Endothelial cell (in vitro differentiated cells): ENCODE measurements at regions not wholly inside any gene's neighbourhood (a gene's known extent, or its start where the extent isn't known, plus 50 kb on each side); places are given as distances from the start of the nearest gene placed in this dataset.

Experiments
- DNase-seq: peaks from one replicate; pipeline ENCODE4 v3.0.0; 2021; ENCODE audit warnings: low spot score
- H3K27ac Mint-ChIP-seq: one replicate; pipeline ENCODE4 v1.8.0; 2021; ENCODE audit warnings: mixed read lengths, inconsistent platforms; ENCODE audit not compliant: unreplicated experiment
- H3K27me3 Mint-ChIP-seq: one replicate; pipeline ENCODE4 v1.8.0; 2021; ENCODE audit warnings: mild to moderate bottlenecking, moderate library complexity, mixed read lengths, inconsistent platforms; ENCODE audit not compliant: unreplicated experiment
- H3K36me3 Mint-ChIP-seq: one replicate; pipeline ENCODE4 v1.8.0; 2021; ENCODE audit warnings: mild to moderate bottlenecking, low read depth, mixed read lengths, inconsistent platforms; ENCODE audit not compliant: unreplicated experiment
- H3K4me1 Mint-ChIP-seq: one replicate; pipeline ENCODE4 v1.8.0; 2021; ENCODE audit warnings: mild to moderate bottlenecking, mixed read lengths, inconsistent platforms; ENCODE audit not compliant: unreplicated experiment
- H3K4me3 Mint-ChIP-seq: one replicate; pipeline ENCODE4 v1.8.0; 2021; ENCODE audit warnings: mild to moderate bottlenecking, mixed read lengths, inconsistent platforms; ENCODE audit not compliant: unreplicated experiment
- H3K9me3 Mint-ChIP-seq: one replicate; pipeline ENCODE4 v1.8.0; 2021; ENCODE audit warnings: mixed read lengths, inconsistent platforms; ENCODE audit not compliant: unreplicated experiment
- CTCF ChIP-seq: fragments of 200-600 bp; sonication (generic); IDR thresholded peaks from one replicate; pipeline ENCODE4 v1.5.0; 2021; ENCODE audit warnings: antibody characterized with exemption; ENCODE audit not compliant: unreplicated experiment

DNA sequence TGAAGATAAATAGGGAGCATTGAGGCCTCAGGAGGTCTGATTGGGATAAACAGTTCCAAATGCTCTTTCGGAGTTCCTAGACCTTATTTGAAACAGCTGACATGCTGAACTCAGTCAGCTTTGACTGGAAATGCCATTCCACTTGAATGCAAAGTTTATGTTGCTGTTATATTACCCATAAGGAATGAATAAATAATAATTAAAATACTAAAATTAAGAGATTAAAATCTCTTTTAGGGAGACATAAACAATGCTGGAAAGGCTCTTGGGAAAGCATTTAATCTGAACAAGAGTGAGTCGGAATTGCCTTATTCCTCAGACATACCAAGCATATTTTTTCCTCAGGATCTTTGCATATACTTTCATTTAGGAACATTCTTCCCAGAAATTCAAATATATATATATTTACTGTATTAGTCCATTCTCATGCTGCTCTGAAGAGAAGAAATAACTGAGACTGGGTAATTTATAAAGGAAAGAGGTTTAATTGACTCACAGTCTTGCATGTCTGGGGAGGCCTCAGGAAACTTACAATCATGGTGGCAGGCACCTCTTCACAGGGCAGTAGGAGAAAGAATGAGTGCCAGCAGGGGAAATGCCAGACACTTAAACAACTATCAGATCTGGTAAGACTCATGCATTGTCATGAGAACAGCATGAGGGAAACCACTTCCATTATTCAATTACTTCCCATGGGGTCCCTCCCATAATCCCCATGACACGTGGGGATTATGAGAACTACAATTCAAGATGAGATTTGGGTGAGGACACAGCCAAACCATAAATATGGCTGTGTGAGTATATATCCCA lies 318.2 kb upstream of the PLXNA2 start:
- Mint-ChIP-seq H3K27me3 (peaks cover 2% of the 10 kb centered on the region), H3K4me1 (peaks cover 5% of the 10 kb centered on the region), H3K9me3 (no peaks in the 10 kb centered on the region), H3K4me3 (no peak overlapping the region), H3K36me3 (no peaks in the 10 kb centered on the region), H3K27ac (no peak overlapping the region)
- no peak for TF ChIP-seq CTCF
- no peak for DNase-seq

- TF ChIP-seq CTCF: no peak
- Mint-ChIP-seq H3K4me3 (no peak overlapping the region), H3K4me1 (peaks cover 3% of the 10 kb centered on the region), H3K36me3 (no peaks in the 10 kb centered on the region), H3K27me3 (peaks cover 2% of the 10 kb centered on the region), H3K9me3 (no peaks in the 10 kb centered on the region), H3K27ac (no peak overlapping the region)
- DNase-seq: no peak
These were observed 320.3 kb upstream of the PLXNA2 start for GRCh38 chr1:208564466-208564865.

GRCh38 chr1:208565756-208566440 lies 321.7 kb upstream of the PLXNA2 start:
- no peak for DNase-seq
- no peak overlapping the region for H3K4me3 Mint-ChIP-seq
- no peak overlapping the region for H3K27ac Mint-ChIP-seq
- TF ChIP-seq CTCF: no peak
- H3K9me3 Mint-ChIP-seq: no peaks in the 10 kb centered on the region
- no peaks in the 10 kb centered on the region for H3K36me3 Mint-ChIP-seq
- H3K4me1 Mint-ChIP-seq: peaks cover 3% of the 10 kb centered on the region
- peaks cover 2% of the 10 kb centered on the region for H3K27me3 Mint-ChIP-seq

DNA sequence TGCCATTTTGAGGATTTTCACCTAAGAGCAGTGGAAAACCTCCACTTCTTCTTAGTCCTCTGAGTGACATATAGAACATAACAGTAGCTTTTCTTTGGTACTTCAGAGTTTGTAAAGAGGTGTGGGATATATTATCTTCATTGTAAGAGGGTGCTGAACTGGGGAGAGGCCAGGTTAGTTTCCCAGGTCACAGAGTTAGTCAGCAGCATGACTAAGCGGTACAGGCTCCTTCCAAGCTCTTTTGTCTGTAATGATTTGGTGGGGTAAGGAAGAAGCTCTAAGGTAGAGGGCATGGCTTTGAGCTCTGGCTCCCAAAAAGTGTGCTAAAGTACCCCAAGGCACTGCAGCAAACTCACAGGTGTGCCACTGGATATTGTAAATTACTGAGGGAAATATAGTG lies 325.0 kb upstream of the PLXNA2 start:
- Mint-ChIP-seq H3K4me3 (no peak overlapping the region), H3K9me3 (no peaks in the 10 kb centered on the region), H3K27ac (no peak overlapping the region), H3K36me3 (no peaks in the 10 kb centered on the region), H3K27me3 (no peaks in the 10 kb centered on the region), H3K4me1 (peaks cover 3% of the 10 kb centered on the region)
- TF ChIP-seq CTCF: no peak
- DNase-seq: no peak

GRCh38 chr1:208570362-208570761 lies 326.2 kb upstream of the PLXNA2 start:
- Mint-ChIP-seq H3K27ac (no peak overlapping the region), H3K9me3 (no peaks in the 10 kb centered on the region), H3K4me3 (no peak overlapping the region), H3K4me1 (peaks cover 3% of the 10 kb centered on the region), H3K36me3 (no peaks in the 10 kb centered on the region), H3K27me3 (no peaks in the 10 kb centered on the region)
- TF ChIP-seq CTCF: no peak
- DNase-seq: no peak
